ENCODE measurements at regions not wholly inside any gene's neighbourhood (a gene's known extent, or its start where the extent isn't known, plus 50 kb on each side); places are given as distances from the start of the nearest gene placed in this dataset.

DNA sequence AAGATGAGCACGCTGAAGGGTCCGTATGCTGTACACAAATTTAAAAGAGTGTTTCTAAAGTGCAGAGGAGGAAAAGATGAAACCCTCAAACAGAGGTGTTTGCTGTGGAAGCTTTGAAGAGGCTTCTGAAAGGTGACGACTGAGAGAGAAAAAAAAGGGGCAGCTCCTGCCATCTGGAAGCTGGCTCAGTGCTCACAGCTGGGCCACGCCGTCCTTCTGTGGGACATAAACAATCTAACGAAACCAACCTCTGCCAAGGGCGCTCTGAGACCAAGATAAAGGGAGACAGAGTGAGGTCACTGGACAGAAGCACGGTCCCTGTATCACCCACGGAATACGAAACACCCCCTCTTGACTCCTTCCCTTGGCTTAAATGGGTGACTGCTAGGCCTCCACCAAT, 96.3 kb upstream of the SLC6A6 start:
- Histone ChIP-seq H3K4me1 (peaks cover 15% of the 10 kb centered on the region), H3K27ac (replicated peaks) (no peak overlapping the region), H3K27me3 (ENCODE audit: low read depth) (peaks cover 72% of the 10 kb centered on the region), H3K4me3 (no peak overlapping the region), H3K9me3 (replicated peaks) (peaks cover 8% of the 10 kb centered on the region), H3K36me3 (no peaks in the 10 kb centered on the region)
- DNase-seq: no peak
- intact Hi-C loops (cut with micrococcal nuclease): no loop called here
- TF ChIP-seq, protein P1, sequence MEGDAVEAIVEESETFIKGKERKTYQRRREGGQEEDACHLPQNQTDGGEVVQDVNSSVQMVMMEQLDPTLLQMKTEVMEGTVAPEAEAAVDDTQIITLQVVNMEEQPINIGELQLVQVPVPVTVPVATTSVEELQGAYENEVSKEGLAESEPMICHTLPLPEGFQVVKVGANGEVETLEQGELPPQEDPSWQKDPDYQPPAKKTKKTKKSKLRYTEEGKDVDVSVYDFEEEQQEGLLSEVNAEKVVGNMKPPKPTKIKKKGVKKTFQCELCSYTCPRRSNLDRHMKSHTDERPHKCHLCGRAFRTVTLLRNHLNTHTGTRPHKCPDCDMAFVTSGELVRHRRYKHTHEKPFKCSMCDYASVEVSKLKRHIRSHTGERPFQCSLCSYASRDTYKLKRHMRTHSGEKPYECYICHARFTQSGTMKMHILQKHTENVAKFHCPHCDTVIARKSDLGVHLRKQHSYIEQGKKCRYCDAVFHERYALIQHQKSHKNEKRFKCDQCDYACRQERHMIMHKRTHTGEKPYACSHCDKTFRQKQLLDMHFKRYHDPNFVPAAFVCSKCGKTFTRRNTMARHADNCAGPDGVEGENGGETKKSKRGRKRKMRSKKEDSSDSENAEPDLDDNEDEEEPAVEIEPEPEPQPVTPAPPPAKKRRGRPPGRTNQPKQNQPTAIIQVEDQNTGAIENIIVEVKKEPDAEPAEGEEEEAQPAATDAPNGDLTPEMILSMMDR (IDR thresholded peaks at IDR 0.05; ENCODE audit: borderline replicate concordance): no peak

- Histone ChIP-seq H3K4me3 (no peak overlapping the region), H3K27me3 (ENCODE audit: low read depth) (peaks cover 70% of the 10 kb centered on the region), H3K4me1 (peaks cover 10% of the 10 kb centered on the region), H3K9me3 (replicated peaks) (peaks cover 8% of the 10 kb centered on the region), H3K27ac (replicated peaks) (no peak overlapping the region), H3K36me3 (no peaks in the 10 kb centered on the region)
- no peak for DNase-seq
- TF ChIP-seq, protein P1 (IDR thresholded peaks at IDR 0.05; ENCODE audit: borderline replicate concordance): no peak
- intact Hi-C loops (cut with micrococcal nuclease): no loop called here
These were observed 94.6 kb upstream of the SLC6A6 start for GRCh38 chr3:14307656-14308302.

- H3K27me3 ChIP-seq (ENCODE audit: low read depth): peaks cover 85% of the 10 kb centered on the region
- H3K27ac ChIP-seq (replicated peaks): no peak overlapping the region
- peaks cover 8% of the 10 kb centered on the region for H3K9me3 ChIP-seq (replicated peaks)
- intact Hi-C loops (cut with micrococcal nuclease): no loop called here
- TF ChIP-seq, protein P1 (IDR thresholded peaks at IDR 0.05; ENCODE audit: borderline replicate concordance): no peak
- H3K4me1 ChIP-seq: no peaks in the 10 kb centered on the region
- no peaks in the 10 kb centered on the region for H3K36me3 ChIP-seq
- DNase-seq: no peak
- H3K4me3 ChIP-seq: no peak overlapping the region
These were observed 90.7 kb upstream of the SLC6A6 start for GRCh38 chr3:14311729-14312128.

GRCh38 chr3:14312375-14312774, 90.0 kb upstream of the SLC6A6 start:
- Histone ChIP-seq H3K36me3 (no peaks in the 10 kb centered on the region), H3K4me3 (no peak overlapping the region), H3K9me3 (replicated peaks) (peaks cover 8% of the 10 kb centered on the region), H3K27me3 (ENCODE audit: low read depth) (peaks cover 88% of the 10 kb centered on the region), H3K4me1 (no peaks in the 10 kb centered on the region), H3K27ac (replicated peaks) (no peak overlapping the region)
- no peak for DNase-seq
- intact Hi-C loops (cut with micrococcal nuclease): no loop called here
- TF ChIP-seq, protein P1 (IDR thresholded peaks at IDR 0.05; ENCODE audit: borderline replicate concordance): no peak

DNA sequence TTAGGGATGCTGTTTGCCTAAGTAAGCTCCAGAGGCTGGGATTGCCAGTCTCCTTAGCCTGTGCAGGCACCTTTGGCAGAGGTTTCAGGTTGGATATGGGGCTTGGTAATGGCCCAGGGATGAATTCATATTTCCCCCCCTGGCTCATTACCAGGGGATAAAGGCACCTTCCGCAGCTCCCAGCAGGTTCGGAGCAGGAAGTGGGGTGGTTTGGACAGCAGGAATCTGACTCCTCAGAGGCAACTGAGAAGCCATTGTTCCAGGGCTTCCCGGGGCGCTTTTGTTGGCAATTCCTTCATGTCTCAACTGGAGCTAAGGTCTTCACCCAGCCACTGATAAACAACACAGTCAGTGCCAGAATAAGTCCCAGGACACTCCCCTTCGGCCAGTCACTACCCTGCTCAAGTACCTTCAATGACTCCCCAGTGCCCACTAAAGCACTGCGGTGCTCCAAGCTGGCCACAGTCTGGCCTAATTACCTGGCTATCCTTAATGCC, 85.3 kb upstream of the SLC6A6 start:
- intact Hi-C loops (cut with micrococcal nuclease): no loop called here
- no peak overlapping the region for H3K27ac ChIP-seq (replicated peaks)
- H3K4me1 ChIP-seq: peaks cover 4% of the 10 kb centered on the region
- TF ChIP-seq, protein P1 (IDR thresholded peaks at IDR 0.05; ENCODE audit: borderline replicate concordance): no peak
- no peaks in the 10 kb centered on the region for H3K36me3 ChIP-seq
- no peak overlapping the region for H3K4me3 ChIP-seq
- H3K9me3 ChIP-seq (replicated peaks): peaks cover 6% of the 10 kb centered on the region
- no peak for DNase-seq
- peaks cover 61% of the 10 kb centered on the region for H3K27me3 ChIP-seq (ENCODE audit: low read depth)
